CD4-positive, alpha-beta T cell (primary cell): ENCODE measurements at regions not wholly inside any gene's neighbourhood (a gene's known extent, or its start where the extent isn't known, plus 50 kb on each side); places are given as distances from the start of the nearest gene placed in this dataset.

Source experiments
- ATAC-seq: fragments of 200-7000 bp; cut with Tn5 transposase; one replicate; pipeline ENCODE4 v1.10.0; 2022; ENCODE audit warnings: mild to moderate bottlenecking; ENCODE audit not compliant: poor library complexity
- CTCF ChIA-PET: fragments of 350-600 bp; sonication (Branson Sonifier 250); formaldehyde crosslinking; loops from one replicate; lab custom pipeline; 2021; ENCODE audit warnings: antibody characterized with exemption, inconsistent platforms; lab: Charles Lee
- POLR2A ChIA-PET: fragments of 350-600 bp; sonication (Branson Sonifier 250); formaldehyde crosslinking; loops from one replicate; lab custom pipeline; 2021; ENCODE audit warnings: antibody characterized with exemption, inconsistent platforms; lab: Charles Lee
- DNase-seq, 14 experiments: peaks; one replicate each; pipeline ENCODE4 v3.0.0-alpha.2; 2013 to 2020; ENCODE audit warnings: mixed read lengths in 2 of 14
- H3K27ac ChIP-seq, 2 donors: one replicate each; pipeline versions ENCODE4 v1.5.1 to v1.7.0; 2013; ENCODE audit warnings: low read length in 2 of 2, low read depth in 1 of 2, mild to moderate bottlenecking in 1 of 2
- H3K27me3 ChIP-seq, 2 experiments: 1 replicate in 1 of 2; 2 replicates in 1 of 2; pipeline versions ENCODE4 v1.6.1 to v1.7.0; 2013; ENCODE audit warnings: low read length in 2 of 2, control low read depth in 1 of 2, mild to moderate bottlenecking in 1 of 2, moderate library complexity in 1 of 2; ENCODE audit not compliant: insufficient read depth in 2 of 2, control insufficient read depth in 1 of 2
- H3K36me3 ChIP-seq: one replicate; pipeline ENCODE4 v1.6.1; 2013; ENCODE audit warnings: low read length, control low read depth; ENCODE audit not compliant: insufficient read depth
- H3K4me1 ChIP-seq: one replicate; pipeline ENCODE4 v1.6.1; 2013; ENCODE audit warnings: low read length, control low read depth; ENCODE audit not compliant: insufficient read depth
- H3K4me3 ChIP-seq: one replicate; pipeline ENCODE4 v1.5.1; 2013; ENCODE audit warnings: mild to moderate bottlenecking, low read length, moderate library complexity
- H3K9me3 ChIP-seq, 2 experiments: 1 replicate in 1 of 2; 2 replicates in 1 of 2; pipeline versions ENCODE4 v1.6.1 to v1.7.0; 2013; ENCODE audit warnings: low read length in 2 of 2, mild to moderate bottlenecking in 2 of 2, control low read depth in 1 of 2, moderate library complexity in 1 of 2; ENCODE audit not compliant: control insufficient read depth in 1 of 2, insufficient read depth in 1 of 2
- H3K27ac Mint-ChIP-seq: one replicate; pipeline ENCODE4 v1.8.0; 2020; ENCODE audit warnings: mixed read lengths
- H3K27me3 Mint-ChIP-seq: one replicate; pipeline ENCODE4 v1.8.0; 2021; ENCODE audit warnings: mixed read lengths
- H3K36me3 Mint-ChIP-seq: one replicate; pipeline ENCODE4 v1.8.0; 2021; ENCODE audit warnings: low read depth, mixed read lengths
- H3K4me1 Mint-ChIP-seq: one replicate; pipeline ENCODE4 v1.8.0; 2021; ENCODE audit warnings: low read depth, mixed read lengths
- H3K4me3 Mint-ChIP-seq: one replicate; pipeline ENCODE4 v1.8.0; 2020; ENCODE audit warnings: mild to moderate bottlenecking, mixed read lengths
- H3K9me3 Mint-ChIP-seq: one replicate; pipeline ENCODE4 v1.8.0; 2020; ENCODE audit warnings: mixed read lengths
- CTCF ChIP-seq: fragments of 200-600 bp; IDR thresholded peaks from one replicate; pipeline ENCODE4 v1.8.0; 2022; ENCODE audit warnings: antibody characterized with exemption, mild to moderate bottlenecking
- intact Hi-C, 2 experiments: fragments of 100-400 bp; cut with DNase I in 1 of 2; cut with micrococcal nuclease in 1 of 2; formaldehyde crosslinking; loops; one replicate each; pipeline versions ENCODE4 v1.15.1 to v1.9.0; 2023 to 2025; cut with DNase I, micrococcal nuclease

DNA sequence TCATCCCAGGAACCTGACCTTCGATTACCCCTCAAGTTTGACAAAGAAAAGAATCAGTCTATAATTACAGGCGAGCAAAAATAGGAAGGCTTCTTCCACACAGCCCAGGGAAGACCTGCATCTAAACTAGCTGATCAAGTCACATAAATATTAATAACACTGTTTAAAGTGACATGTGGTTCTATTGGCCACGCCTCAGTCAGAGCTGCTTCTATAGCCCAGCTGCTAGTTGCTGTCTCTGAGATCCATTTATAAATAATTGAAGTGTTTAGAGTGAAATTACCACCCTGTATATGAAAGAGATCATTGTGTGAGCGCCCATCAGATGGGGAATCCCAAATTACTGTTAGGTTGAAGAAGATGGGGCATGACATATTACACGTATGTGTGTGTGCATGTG, 426.0 kb downstream of the CDH2 start:
- no peak overlapping the region for H3K27ac ChIP-seq
- Mint-ChIP-seq H3K4me1 (no peaks in the 10 kb centered on the region), H3K27ac (no peak overlapping the region), H3K36me3 (no peaks in the 10 kb centered on the region), H3K4me3 (no peak overlapping the region), H3K9me3 (peaks cover 18% of the 10 kb centered on the region), H3K27me3 (no peaks in the 10 kb centered on the region)
- DNase-seq = no peak
- H3K27me3 ChIP-seq = no peaks in the 10 kb centered on the region
- no peaks in the 10 kb centered on the region for H3K4me1 ChIP-seq
- ChIA-PET CTCF (no interaction called here), POLR2A (no interaction called here)
- H3K36me3 ChIP-seq = no peaks in the 10 kb centered on the region
- TF ChIP-seq CTCF = no peak
- no peak for ATAC-seq
- no peak overlapping the region for H3K4me3 ChIP-seq
- intact Hi-C loops = no loop called here
- H3K9me3 ChIP-seq = no peaks in the 10 kb centered on the region

DNA sequence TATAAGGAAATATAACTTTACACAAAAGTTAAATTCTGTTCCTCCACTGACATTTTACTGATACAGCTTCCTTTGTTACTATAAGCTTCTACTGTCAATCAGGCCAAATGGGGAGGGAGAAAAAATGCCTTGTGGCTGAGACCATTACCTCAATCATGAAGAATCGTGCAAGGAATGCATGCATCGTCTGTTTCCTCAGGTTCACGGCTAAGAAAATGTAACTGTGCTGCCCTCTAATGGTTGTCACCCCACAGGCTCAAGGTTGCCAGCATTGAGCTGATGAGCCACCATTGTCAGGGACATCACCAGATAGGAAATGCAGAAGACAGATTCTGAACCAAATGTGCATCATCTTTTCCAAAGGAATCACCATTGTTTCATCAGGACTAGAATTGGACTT, 426.9 kb downstream of the CDH2 start:
- Histone ChIP-seq H3K27ac (no peak overlapping the region), H3K4me1 (no peaks in the 10 kb centered on the region), H3K36me3 (no peaks in the 10 kb centered on the region), H3K27me3 (no peaks in the 10 kb centered on the region), H3K9me3 (no peaks in the 10 kb centered on the region), H3K4me3 (no peak overlapping the region)
- H3K4me1 Mint-ChIP-seq = no peaks in the 10 kb centered on the region
- no peak overlapping the region for H3K27ac Mint-ChIP-seq
- intact Hi-C loops = no loop called here
- H3K4me3 Mint-ChIP-seq = no peak overlapping the region
- no peaks in the 10 kb centered on the region for H3K36me3 Mint-ChIP-seq
- POLR2A ChIA-PET = no interaction called here
- TF ChIP-seq CTCF = no peak
- no peak for ATAC-seq
- CTCF ChIA-PET = no interaction called here
- no peaks in the 10 kb centered on the region for H3K27me3 Mint-ChIP-seq
- peaks cover 17% of the 10 kb centered on the region for H3K9me3 Mint-ChIP-seq
- DNase-seq = no peak

GRCh38 chr18:27749194-27749593, 427.7 kb downstream of the CDH2 start:
- no peaks in the 10 kb centered on the region for H3K4me1 Mint-ChIP-seq
- no peak for TF ChIP-seq CTCF
- H3K36me3 ChIP-seq = no peaks in the 10 kb centered on the region
- ChIA-PET POLR2A (no interaction called here), CTCF (no interaction called here)
- no peaks in the 10 kb centered on the region for H3K27me3 ChIP-seq
- no peak overlapping the region for H3K27ac ChIP-seq
- DNase-seq (no peak), ATAC-seq (no peak)
- no peak overlapping the region for H3K4me3 ChIP-seq
- H3K4me1 ChIP-seq = no peaks in the 10 kb centered on the region
- H3K9me3 ChIP-seq = no peaks in the 10 kb centered on the region
- no peaks in the 10 kb centered on the region for H3K36me3 Mint-ChIP-seq
- no peak overlapping the region for H3K27ac Mint-ChIP-seq
- no peak overlapping the region for H3K4me3 Mint-ChIP-seq
- peaks cover 12% of the 10 kb centered on the region for H3K9me3 Mint-ChIP-seq
- H3K27me3 Mint-ChIP-seq = no peaks in the 10 kb centered on the region
- intact Hi-C loops = no loop called here
